ENCODE measurements at regions not wholly inside any gene's neighbourhood (a gene's known extent, or its start where the extent isn't known, plus 50 kb on each side); places are given as distances from the start of the nearest gene placed in this dataset.

DNA sequence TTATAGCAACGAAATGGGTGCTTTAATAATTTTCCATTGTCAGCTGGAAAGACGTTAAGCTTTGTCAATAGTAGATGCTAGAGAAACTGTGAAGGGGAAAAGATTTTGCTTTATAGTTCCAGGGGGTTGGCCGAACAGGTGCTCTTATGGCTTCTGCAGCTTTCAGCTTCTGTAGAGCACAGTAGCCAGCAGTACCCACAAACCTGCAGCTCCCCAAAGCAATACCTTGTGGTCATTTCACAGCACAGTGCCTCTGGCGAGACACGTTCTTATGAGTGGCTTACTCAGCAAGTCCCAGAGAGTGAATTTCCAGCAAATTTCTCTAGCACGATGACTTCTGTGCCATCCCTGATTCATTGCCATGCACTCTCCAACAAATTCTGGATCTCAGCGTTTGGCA is 416.3 kb upstream of the ATP2B1 start:
- TF ChIP-seq, protein P1, sequence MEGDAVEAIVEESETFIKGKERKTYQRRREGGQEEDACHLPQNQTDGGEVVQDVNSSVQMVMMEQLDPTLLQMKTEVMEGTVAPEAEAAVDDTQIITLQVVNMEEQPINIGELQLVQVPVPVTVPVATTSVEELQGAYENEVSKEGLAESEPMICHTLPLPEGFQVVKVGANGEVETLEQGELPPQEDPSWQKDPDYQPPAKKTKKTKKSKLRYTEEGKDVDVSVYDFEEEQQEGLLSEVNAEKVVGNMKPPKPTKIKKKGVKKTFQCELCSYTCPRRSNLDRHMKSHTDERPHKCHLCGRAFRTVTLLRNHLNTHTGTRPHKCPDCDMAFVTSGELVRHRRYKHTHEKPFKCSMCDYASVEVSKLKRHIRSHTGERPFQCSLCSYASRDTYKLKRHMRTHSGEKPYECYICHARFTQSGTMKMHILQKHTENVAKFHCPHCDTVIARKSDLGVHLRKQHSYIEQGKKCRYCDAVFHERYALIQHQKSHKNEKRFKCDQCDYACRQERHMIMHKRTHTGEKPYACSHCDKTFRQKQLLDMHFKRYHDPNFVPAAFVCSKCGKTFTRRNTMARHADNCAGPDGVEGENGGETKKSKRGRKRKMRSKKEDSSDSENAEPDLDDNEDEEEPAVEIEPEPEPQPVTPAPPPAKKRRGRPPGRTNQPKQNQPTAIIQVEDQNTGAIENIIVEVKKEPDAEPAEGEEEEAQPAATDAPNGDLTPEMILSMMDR (IDR thresholded peaks at IDR 0.05): no peak
- TF ChIP-seq POLR2AphosphoS5 (IDR thresholded peaks at IDR 0.05): no peak
- no peak for TF ChIP-seq POLR2A (IDR thresholded peaks at IDR 0.05)
- no peak for TF ChIP-seq EP300 (IDR thresholded peaks at IDR 0.05)

Measured in sigmoid colon (tissue), 4 donors.